GM13977 (cell line): ENCODE measurements at regions not wholly inside any gene's neighbourhood (a gene's known extent, or its start where the extent isn't known, plus 50 kb on each side); places are given as distances from the start of the nearest gene placed in this dataset.

Experiments
- DNase-seq: peaks from one replicate; pipeline ENCODE4 v3.0.0; 2012; ENCODE audit warnings: low spot score
- in situ Hi-C: fragments of 300-500 bp; cut with MboI; formaldehyde crosslinking; loops from one replicate; pipeline ENCODE4 v1.12.0; 2022; ENCODE audit warnings: low sequenced_read_pairs, low pct_unique_long_range_greater_than_20kb, mixed read lengths, inconsistent platforms; ENCODE audit not compliant: unreplicated experiment
- TF ChIP-seq, protein P1 (sequence below): IDR thresholded peaks from 2 replicates; pipeline ENCODE4 v1.5.1; 2012; ENCODE audit warnings: mild to moderate bottlenecking, control low read depth; ENCODE audit not compliant: insufficient read depth; ENCODE audit errors: extremely low read depth, missing control alignments

DNA sequence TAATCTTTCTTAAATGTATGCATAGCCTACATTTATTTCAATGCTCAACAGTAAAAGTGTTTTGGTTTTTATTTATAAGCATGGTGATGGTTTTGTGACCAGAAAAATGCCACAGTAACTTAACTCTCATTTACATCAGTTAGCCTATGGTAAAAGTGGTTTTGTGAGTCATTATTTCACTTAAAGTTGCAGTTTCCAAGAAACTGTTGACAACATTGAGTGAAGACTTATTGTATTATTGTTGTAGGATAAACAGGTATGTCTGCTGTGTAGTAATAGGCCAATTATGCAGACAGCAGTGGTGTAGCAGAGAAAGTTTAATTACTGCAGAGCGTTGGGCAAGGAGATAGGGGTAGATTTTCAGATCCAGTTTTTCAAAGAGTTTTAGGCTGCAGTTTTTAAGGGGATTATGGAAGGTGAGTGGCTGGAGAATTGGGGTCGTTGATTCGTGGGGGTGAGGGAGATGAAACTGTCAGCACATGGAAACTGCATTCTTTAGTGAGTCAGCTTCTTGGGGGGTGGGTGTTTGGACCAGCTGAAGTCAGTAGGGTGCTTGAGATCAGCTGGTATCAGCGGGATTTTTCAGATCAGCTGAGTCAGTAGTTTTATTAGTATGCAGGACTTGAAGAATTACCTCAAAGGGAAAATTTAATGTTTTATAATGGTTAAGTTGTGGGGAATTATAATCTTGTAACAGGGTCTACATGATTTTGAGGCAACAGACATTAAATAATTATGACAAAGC, 168.7 kb upstream of the FMN2 start:
- no peak for DNase-seq
- TF ChIP-seq, protein P1, sequence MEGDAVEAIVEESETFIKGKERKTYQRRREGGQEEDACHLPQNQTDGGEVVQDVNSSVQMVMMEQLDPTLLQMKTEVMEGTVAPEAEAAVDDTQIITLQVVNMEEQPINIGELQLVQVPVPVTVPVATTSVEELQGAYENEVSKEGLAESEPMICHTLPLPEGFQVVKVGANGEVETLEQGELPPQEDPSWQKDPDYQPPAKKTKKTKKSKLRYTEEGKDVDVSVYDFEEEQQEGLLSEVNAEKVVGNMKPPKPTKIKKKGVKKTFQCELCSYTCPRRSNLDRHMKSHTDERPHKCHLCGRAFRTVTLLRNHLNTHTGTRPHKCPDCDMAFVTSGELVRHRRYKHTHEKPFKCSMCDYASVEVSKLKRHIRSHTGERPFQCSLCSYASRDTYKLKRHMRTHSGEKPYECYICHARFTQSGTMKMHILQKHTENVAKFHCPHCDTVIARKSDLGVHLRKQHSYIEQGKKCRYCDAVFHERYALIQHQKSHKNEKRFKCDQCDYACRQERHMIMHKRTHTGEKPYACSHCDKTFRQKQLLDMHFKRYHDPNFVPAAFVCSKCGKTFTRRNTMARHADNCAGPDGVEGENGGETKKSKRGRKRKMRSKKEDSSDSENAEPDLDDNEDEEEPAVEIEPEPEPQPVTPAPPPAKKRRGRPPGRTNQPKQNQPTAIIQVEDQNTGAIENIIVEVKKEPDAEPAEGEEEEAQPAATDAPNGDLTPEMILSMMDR, result no peak
- in situ Hi-C loops, result no loop called here

DNA sequence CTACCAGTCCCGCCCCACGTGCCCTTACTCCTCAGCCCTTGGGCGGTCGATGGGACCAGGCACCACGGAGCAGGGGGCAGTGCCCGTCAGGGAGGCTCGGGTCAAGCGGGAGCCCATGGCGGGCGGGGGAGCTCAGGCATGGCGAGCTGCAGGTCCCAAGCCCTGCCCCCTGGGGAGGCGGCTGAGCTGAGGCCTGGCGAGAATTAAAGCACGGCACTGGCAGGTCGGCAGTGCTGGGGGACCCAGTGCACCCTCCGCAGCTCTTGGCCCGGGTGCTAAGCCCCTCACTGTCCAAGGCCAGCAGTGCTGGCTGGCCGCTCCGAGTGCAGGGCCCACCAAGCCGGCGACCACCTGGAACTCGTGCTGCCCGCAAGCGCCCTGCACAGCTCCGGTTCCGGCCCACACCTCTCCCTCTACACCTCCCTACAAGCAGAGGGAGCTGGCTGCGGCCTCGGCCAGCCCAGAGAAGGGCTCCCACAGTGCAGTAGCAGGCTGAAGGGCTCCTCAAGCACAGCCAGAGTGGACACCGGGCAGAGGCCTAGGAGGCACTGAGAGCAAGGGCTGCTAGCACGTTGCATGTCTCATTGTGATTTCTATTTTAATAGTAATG, 166.8 kb upstream of the FMN2 start:
- TF ChIP-seq, protein P1, result no peak
- DNase-seq, result no peak
- in situ Hi-C loops, result no loop called here

DNA sequence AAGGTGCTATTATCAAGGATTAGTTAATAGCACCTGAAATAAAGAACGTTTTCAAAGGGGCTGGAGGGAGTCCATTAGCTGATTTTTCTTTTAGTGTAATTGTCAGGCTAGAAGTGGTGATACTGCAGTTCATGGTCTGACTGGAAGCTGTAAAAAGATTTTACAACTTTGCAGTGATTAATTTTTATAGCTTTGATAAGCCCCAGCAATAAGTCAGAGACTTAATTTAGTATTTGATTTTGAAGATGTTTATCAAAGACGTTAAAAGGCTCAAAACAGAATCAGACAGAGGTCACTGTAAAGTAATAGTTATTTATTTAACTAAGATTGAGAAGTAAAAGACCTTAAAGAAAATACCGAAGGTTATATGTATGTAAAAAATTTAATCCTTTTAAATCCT, 165.5 kb upstream of the FMN2 start:
- in situ Hi-C loops, result no loop called here
- TF ChIP-seq, protein P1, result no peak
- no peak for DNase-seq

DNA sequence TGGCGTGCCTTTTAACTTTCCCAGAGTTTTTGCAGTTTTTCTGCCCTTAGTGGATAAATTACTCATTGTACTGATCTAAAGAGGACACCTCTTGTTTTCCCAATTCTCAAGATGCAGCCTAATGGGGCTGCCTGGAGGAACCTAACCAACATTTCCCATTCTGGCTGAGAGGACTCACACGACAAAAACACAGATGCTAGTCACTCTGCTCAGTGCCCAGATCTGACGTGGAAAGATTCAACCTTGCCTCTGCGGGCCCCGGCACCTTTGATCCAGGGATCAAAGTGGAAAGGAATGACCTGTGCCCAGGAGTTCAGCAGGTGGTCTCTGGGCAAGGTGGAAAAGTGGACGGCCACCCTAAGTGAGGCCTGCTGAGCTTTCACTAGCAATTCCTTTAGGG, 162.4 kb upstream of the FMN2 start:
- in situ Hi-C loops, result no loop called here
- TF ChIP-seq, protein P1, result no peak
- DNase-seq, result no peak

DNA sequence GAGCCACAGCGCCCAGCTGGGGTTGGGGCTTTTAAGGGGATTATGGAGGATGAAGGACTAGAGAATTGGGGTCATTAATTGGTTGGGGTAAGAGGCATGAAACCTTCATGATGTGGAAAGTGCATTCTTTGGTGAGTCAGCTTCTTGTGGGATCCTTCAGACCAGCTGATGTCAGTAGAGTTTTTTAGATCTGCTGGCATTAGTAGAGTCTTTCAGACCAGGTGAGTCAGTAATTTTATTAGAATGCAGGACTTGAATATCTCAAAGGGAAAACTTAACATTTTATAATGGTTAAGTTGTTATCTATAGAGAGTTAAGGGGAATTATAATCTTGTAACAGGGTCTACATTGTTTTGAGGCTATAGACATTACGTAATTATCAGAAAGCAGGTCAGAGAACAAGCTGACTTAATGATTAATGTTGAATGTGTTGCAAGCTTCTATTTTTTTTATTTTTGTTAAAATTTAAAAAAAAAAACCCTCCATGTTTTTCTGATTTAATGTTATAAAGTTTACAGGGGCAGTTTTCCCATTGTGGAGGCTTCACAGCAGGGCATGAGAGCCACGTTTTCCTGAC, 160.9 kb upstream of the FMN2 start:
- TF ChIP-seq, protein P1, result no peak
- DNase-seq, result no peak
- in situ Hi-C loops, result no loop called here

DNA sequence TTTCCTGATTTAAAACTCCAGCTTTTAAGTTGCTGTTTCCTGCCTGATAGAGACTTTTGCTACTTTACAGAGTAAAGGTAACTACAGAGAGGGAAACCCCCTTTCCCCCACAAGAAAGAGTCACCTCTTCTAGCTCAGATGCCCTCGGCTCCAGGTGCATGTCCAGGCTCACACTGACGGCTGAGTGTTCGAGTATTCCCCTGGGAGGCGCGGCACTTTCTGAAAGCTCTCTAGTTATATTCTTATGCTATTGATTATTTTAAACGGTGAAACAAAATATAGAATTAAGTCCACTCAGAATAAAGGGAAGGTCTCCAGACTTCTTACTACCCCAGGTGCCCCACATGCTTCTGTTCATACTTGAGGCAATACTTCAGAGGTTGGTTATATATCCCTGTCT, 160.3 kb upstream of the FMN2 start:
- in situ Hi-C loops, result no loop called here
- TF ChIP-seq, protein P1, result no peak
- no peak for DNase-seq
